Esophagus squamous epithelium (tissue), 4 donors: ENCODE measurements at regions not wholly inside any gene's neighbourhood (a gene's known extent, or its start where the extent isn't known, plus 50 kb on each side); places are given as distances from the start of the nearest gene placed in this dataset.

Experiments
- POLR2A ChIP-seq, 4 donors: fragments of 450-650 bp; IDR thresholded peaks; one replicate each; pipeline ENCODE4 v1.6.1; 2017; ENCODE audit warnings: antibody characterized with exemption in 4 of 4, mild to moderate bottlenecking in 4 of 4, moderate library complexity in 3 of 4
- TF ChIP-seq, protein P1 (sequence below), 6 experiments: fragments of 450-650 bp in 4 of 6; fragments of 200-600 bp in 2 of 6; sonication (generic) in 2 of 6; IDR thresholded peaks; one replicate each; pipeline ENCODE4 v1.5.1; 2016 to 2019; ENCODE audit warnings: antibody characterized with exemption in 6 of 6, mild to moderate bottlenecking in 4 of 6, moderate library complexity in 4 of 6

DNA sequence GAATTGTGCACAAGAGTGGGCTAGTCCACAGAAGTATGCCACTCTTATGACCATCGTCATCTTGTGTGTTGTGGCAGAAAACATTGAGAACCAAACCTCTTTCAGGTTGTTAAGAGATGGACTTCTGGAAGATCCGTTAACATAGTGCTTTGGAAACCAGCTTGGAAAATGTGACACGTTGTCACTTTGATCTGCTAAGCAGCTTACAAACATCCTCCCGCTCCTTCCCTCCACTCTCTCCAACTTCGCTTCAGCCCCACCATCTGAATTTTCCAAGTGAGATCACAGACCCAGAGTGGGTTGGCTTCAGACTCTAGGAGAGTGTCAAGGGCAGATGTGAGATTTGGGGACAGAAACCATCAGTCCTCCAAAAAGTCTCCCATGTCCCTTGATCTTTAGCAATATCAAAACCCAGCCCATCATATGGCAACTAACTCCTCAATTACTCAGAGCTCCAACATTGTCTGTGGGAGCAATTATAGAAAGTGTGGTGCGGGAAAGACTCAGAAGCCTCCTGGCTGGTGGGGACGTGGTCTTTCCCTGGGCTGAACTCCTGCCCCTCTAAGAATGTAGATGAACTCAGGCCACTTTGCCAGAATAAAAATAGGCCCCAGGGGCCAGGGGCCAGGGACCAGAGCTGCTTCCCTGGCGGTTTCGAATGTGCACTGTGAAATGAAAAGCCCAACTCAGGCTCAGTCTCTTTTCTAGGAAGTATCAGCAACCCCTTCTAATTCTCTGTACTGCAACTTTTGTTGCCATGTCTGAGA lies 129.5 kb downstream of the SLC38A6 start:
- TF ChIP-seq, protein P1, sequence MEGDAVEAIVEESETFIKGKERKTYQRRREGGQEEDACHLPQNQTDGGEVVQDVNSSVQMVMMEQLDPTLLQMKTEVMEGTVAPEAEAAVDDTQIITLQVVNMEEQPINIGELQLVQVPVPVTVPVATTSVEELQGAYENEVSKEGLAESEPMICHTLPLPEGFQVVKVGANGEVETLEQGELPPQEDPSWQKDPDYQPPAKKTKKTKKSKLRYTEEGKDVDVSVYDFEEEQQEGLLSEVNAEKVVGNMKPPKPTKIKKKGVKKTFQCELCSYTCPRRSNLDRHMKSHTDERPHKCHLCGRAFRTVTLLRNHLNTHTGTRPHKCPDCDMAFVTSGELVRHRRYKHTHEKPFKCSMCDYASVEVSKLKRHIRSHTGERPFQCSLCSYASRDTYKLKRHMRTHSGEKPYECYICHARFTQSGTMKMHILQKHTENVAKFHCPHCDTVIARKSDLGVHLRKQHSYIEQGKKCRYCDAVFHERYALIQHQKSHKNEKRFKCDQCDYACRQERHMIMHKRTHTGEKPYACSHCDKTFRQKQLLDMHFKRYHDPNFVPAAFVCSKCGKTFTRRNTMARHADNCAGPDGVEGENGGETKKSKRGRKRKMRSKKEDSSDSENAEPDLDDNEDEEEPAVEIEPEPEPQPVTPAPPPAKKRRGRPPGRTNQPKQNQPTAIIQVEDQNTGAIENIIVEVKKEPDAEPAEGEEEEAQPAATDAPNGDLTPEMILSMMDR (IDR thresholded peaks at IDR 0.05), result no peak
- TF ChIP-seq POLR2A (IDR thresholded peaks at IDR 0.05), result no peak
